Esophagus muscularis mucosa (tissue), 4 donors: ENCODE measurements at regions not wholly inside any gene's neighbourhood (a gene's known extent, or its start where the extent isn't known, plus 50 kb on each side); places are given as distances from the start of the nearest gene placed in this dataset.

Experiments
- DNase-seq: peaks from one replicate; pipeline ENCODE4 v3.0.0-alpha.2; 2017; ENCODE audit errors: extremely low spot score
- H3K27ac ChIP-seq, 4 donors: fragments of 200-600 bp; sonication (generic); replicated peaks in 1 of 4; 1 replicate in 3 of 4; 2 replicates in 1 of 4; pipeline ENCODE4 v1.5.1; 2016 to 2019; ENCODE audit warnings: mild to moderate bottlenecking in 1 of 4
- H3K27me3 ChIP-seq, 4 donors: fragments of 200-600 bp; sonication (generic); one replicate each; pipeline versions ENCODE4 v1.5.1 to v1.6.0; 2016 to 2019
- H3K36me3 ChIP-seq, 4 donors: fragments of 200-600 bp; sonication (generic); one replicate each; pipeline ENCODE4 v1.5.1; 2016 to 2019
- H3K4me1 ChIP-seq, 4 donors: fragments of 200-600 bp; sonication (generic); one replicate each; pipeline ENCODE4 v1.5.1; 2016 to 2019
- H3K4me3 ChIP-seq, 4 donors: fragments of 200-600 bp; sonication (generic); 1 replicate in 2 of 4; 2 replicates in 2 of 4; pipeline ENCODE4 v1.5.1; 2016 to 2019; ENCODE audit warnings: mild to moderate bottlenecking in 4 of 4, moderate library complexity in 1 of 4
- H3K9me3 ChIP-seq, 4 donors: fragments of 200-600 bp; sonication (generic); 1 replicate in 3 of 4; 2 replicates in 1 of 4; pipeline ENCODE4 v1.5.1; 2016 to 2019
- CTCF ChIP-seq, 3 experiments: fragments of 200-600 bp in 2 of 3; fragments of 450-650 bp in 1 of 3; sonication (generic) in 2 of 3; IDR thresholded peaks; one replicate each; pipeline ENCODE4 v1.5.1; 2017 to 2019; ENCODE audit warnings: antibody characterized with exemption in 3 of 3, mild to moderate bottlenecking in 2 of 3, moderate library complexity in 1 of 3
- EP300 ChIP-seq: sonication (generic); formaldehyde crosslinking; IDR thresholded peaks from one replicate; pipeline ENCODE4 v1.6.1; 2017; ENCODE audit warnings: antibody characterized with exemption
- POLR2A ChIP-seq: fragments of 450-650 bp; IDR thresholded peaks from one replicate; pipeline ENCODE4 v1.6.1; 2017; ENCODE audit warnings: antibody characterized with exemption, moderate library complexity, mild to moderate bottlenecking, low read depth
- POLR2AphosphoS5 ChIP-seq, 2 donors: sonication (generic); formaldehyde crosslinking; IDR thresholded peaks; one replicate each; pipeline ENCODE4 v1.6.1; 2017; ENCODE audit warnings: antibody characterized with exemption in 2 of 2
- WGBS: methylation state at CpG from one replicate; pipeline ENCODE4 v1.1.5; 2018; 5-methylcytosine and 5-hydroxymethylcytosine counted together
- intact Hi-C: fragments of 100-400 bp; cut with DNase I; formaldehyde crosslinking; loops from one replicate; pipeline ENCODE4 v1.15.1; 2023

- Histone ChIP-seq H3K27me3 (peaks cover 0 to 25% (median 6%) of the 10 kb centered on the region in 4 donors), H3K27ac (no peak overlapping the region), H3K36me3 (no peaks in the 10 kb centered on the region), H3K4me3 (no peak overlapping the region), H3K9me3 (no peaks in the 10 kb centered on the region), H3K4me1 (peaks cover 0 to 9% (median 0%) of the 10 kb centered on the region in 4 donors)
- intact Hi-C loops = no loop called here
- WGBS = 63% methylated on average over 11 of the region's 11 CpGs
- no peak for TF ChIP-seq POLR2A
- TF ChIP-seq POLR2AphosphoS5 (IDR thresholded peaks at IDR 0.05) = no peak
- no peak for TF ChIP-seq CTCF (IDR thresholded peaks at IDR 0.05)
- TF ChIP-seq EP300 = no peak
- DNase-seq = no peak
Measured at GRCh38 chr1:47684964-47685762, 247.3 kb downstream of the FOXD2 start.

GRCh38 chr1:47685763-47686066 is 247.9 kb downstream of the FOXD2 start:
- peaks cover 0 to 9% (median 0%) of the 10 kb centered on the region in 4 donors for H3K4me1 ChIP-seq
- no peak for DNase-seq
- H3K36me3 ChIP-seq = no peaks in the 10 kb centered on the region
- peaks cover 0 to 26% (median 6%) of the 10 kb centered on the region in 4 donors for H3K27me3 ChIP-seq
- TF ChIP-seq POLR2A = no peak
- no peak for TF ChIP-seq EP300
- no peak for TF ChIP-seq CTCF (IDR thresholded peaks at IDR 0.05)
- TF ChIP-seq POLR2AphosphoS5 (IDR thresholded peaks at IDR 0.05) = no peak
- WGBS = 72% methylated on average over 2 of the region's 2 CpGs
- no peak overlapping the region for H3K27ac ChIP-seq
- H3K4me3 ChIP-seq = no peak overlapping the region
- intact Hi-C loops = no loop called here
- H3K9me3 ChIP-seq = no peaks in the 10 kb centered on the region

- DNase-seq = no peak
- H3K4me1 ChIP-seq = peaks cover 0 to 9% (median 0%) of the 10 kb centered on the region in 4 donors
- intact Hi-C loops = no loop called here
- no peak overlapping the region for H3K4me3 ChIP-seq
- H3K27ac ChIP-seq = no peak overlapping the region
- TF ChIP-seq POLR2A (no peak), EP300 (no peak), POLR2AphosphoS5 (IDR thresholded peaks at IDR 0.05) (no peak), CTCF (IDR thresholded peaks at IDR 0.05) (no peak)
- WGBS = 84% methylated on average over 15 of the region's 15 CpGs
- H3K9me3 ChIP-seq = no peaks in the 10 kb centered on the region
- H3K27me3 ChIP-seq = peaks cover 0 to 34% (median 6%) of the 10 kb centered on the region in 4 donors
- H3K36me3 ChIP-seq = no peaks in the 10 kb centered on the region
Measured at GRCh38 chr1:47686731-47687630, 249.1 kb downstream of the FOXD2 start.

GRCh38 chr1:47687631-47688460 is 250.0 kb downstream of the FOXD2 start:
- TF ChIP-seq EP300 = no peak
- no peak for TF ChIP-seq POLR2A
- no peak for TF ChIP-seq POLR2AphosphoS5 (IDR thresholded peaks at IDR 0.05)
- TF ChIP-seq CTCF (IDR thresholded peaks at IDR 0.05) = no peak
- H3K4me1 ChIP-seq = peaks cover 0 to 9% (median 0%) of the 10 kb centered on the region in 4 donors
- H3K9me3 ChIP-seq = no peaks in the 10 kb centered on the region
- H3K27ac ChIP-seq = no peak overlapping the region
- DNase-seq = no peak
- H3K27me3 ChIP-seq = peaks cover 0 to 41% (median 6%) of the 10 kb centered on the region in 4 donors
- intact Hi-C loops = no loop called here
- H3K36me3 ChIP-seq = no peaks in the 10 kb centered on the region
- WGBS = 64% methylated on average over 22 of the region's 24 CpGs
- no peak overlapping the region for H3K4me3 ChIP-seq
